Muscle of arm (tissue), 1 donor: ENCODE measurements at regions not wholly inside any gene's neighbourhood (a gene's known extent, or its start where the extent isn't known, plus 50 kb on each side); places are given as distances from the start of the nearest gene placed in this dataset.

ENCODE experiments used
- DNase-seq: peaks from one replicate; pipeline ENCODE4 v3.0.0-alpha.2; 2013

DNA sequence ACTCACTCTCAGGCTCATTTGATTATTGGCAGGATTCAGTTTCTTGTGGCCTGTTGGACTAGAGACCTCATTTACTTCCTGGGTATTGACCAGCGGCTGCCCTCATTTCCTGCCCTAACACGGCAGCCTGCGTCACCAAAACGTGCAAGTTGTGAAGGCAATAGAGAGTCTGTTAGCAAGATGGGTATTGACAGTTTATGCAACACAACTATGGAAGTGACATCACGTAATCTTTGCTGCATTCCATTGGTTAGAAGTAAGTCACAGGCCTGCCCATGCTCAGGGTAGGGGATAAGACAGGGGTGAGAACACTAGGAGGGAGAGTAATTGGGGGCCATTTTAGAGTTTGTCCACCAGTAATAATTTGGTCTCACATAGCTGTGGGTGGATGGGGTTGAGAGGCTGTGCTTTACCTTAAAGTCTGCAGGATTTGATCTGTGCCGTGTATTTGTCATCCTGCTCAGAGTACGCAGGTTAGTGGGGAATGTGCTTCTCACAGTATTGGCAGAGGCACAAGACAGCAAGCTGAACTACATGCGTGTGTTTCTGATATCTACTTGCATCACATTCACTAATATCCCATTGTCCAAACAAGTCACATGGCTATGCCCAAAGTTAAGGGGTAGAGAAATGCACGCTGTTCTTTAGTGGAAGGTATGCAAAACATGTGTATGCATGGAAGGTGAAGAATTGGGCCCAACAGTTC is 83.3 kb downstream of the EDEM1 start:
- DNase-seq, result no peak

DNA sequence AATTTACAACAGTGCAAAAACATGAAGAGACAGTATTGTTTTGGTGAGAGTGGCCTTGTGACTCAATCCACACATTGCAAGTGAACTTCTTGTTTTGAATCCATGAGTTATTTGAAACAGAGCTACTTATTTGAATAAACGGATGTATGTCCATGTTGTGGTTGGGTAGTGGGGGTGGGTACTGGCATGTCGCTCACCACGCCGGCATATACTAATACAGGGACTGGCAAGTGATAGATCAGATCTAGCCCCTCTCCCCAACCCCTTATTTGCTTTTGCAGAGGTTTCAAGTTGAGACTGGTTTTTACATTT is 83.8 kb downstream of the EDEM1 start:
- DNase-seq, result no peak

DNA sequence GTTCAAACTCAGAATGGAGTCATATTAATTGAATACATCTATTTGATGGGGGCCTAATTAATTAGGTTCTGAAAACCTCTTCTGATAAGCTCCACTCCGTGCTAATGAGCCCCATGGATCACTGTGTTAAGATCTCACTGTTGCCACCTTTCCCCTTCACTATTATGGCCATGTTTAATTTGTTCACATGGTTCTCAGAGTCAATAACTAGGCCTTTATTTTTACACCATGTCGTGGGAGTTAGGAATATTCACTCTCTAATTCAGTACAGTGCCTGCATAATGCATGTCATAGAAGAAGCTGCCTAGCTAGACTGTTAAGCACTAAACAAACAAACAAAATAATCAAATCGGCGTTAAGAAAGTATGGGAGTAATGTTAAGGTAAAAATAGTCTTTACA is 84.9 kb downstream of the EDEM1 start:
- no peak for DNase-seq

DNA sequence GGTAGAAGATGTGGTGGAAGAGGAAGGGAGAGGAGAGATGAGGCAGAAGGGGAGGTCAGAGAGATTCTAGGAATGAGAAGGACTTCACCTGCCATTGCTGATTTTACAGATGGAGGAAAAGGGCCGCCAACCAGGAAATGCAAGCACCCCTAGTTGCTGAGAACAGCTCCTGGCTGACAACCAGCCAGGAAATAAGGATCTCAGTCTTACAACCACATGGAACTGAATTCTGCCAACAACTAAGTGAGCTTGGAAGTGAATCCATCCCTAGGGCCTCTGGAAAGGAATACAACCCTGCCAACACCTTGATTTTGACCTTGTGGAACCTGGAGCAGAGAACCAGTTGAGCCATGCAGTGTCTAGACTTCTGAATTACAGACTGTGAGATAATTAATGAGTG is 86.6 kb downstream of the EDEM1 start:
- peak; percentile 54 for DNase-seq

DNA sequence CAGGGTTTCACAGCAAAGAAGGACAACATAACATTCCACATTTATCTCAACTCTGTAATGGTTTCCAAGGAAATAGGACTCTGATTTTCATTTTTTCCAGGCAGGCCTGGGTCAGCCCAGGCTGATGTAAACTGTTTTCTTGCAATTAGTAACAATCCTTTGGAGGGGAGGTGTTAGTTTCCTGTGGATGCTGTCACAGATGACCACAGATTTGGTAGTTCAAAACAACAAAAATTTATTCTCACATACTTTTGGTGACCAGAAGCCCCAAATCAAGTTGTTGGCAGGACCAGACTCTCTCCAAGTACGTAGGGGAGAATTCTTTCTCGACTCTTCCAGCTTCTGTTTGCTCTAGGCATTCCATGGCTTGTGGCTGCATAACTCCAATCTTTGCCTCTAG is 88.0 kb downstream of the EDEM1 start:
- no peak for DNase-seq

DNA sequence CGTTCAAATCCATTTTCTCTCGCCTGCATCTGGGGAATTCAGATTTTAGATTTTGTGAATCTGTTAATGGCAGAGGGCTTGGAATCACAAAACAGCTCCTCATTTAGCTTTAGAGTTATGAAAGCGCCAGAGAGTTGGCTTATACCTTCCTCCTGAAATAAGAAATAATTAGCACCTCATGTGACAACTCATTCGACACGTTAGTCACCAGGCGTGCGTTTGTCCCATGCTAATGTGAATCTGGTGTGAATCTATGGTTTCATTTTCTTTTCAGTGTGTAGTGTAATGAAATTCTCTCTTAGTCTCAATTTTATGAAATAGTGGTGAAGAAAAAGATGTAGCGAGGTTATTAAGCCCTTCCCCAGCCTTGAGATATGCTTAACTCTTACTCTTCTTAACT is 89.4 kb downstream of the EDEM1 start:
- DNase-seq, result no peak

DNA sequence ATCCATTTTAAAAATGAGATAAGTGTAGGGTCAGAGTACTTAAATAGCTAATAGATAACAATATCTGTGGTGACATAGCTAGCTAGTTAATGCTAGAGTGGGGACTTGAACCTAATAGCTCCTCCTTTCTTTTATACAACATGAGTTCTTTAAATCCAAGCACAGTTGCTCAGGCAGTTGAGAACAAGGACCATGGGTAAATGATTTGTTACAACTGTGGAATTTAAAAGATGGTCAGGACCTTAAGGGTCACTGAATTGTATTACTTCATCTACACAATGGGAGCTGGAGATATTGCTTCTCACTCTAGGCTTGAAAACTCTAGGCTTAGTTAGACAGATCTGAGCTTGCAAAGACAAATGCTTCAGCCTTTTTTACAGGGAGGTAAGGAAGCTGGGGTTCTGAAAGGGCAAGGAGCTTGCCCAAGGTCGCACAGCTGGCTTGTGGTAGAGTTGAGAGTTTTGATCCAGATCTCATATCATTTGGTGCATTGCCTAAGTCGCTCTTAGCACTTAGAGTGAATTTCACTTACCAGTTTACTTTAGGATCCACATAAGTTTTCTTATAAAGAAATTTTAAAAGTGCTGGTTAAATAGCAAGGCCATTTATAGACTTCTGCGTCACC is 90.2 kb downstream of the EDEM1 start:
- no peak for DNase-seq

DNA sequence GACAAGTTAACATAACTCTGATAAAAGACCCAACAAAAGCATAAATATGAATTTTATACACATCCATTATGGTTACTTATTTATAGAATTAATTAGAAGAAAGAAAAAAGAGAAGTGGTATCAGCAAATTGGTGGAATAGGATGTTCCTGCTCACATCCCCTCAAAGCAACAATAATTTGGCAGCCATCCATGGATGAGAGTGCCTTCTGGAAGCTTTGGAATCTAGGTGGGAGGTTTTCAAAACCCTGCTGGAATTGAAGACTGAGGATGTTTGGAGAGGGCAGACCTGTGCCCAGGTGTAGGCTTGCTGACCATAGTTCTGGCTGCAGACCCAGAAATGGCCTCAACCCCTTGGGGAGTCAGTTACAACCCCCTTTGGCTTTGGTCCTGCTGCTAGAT is 91.2 kb downstream of the EDEM1 start:
- no peak for DNase-seq

DNA sequence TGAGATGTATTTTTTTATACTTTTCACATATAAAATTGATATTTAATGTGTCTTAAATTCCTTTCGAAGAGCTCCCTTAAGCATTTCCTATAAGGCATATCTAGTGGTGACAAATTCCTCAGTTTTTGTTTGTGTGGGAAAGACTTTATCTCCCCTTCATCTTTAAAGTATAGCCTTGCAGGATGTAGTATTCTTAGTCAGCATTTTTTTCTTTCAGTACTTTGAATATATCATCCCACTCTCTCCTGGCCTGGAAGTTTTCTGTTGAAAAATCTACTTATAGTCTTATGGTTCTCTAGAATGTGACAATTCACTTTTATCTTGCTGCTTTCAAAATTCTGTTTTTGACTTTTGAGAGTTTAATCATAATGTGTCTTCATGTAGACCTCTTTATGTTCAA is 95.2 kb downstream of the EDEM1 start:
- DNase-seq, result no peak

DNA sequence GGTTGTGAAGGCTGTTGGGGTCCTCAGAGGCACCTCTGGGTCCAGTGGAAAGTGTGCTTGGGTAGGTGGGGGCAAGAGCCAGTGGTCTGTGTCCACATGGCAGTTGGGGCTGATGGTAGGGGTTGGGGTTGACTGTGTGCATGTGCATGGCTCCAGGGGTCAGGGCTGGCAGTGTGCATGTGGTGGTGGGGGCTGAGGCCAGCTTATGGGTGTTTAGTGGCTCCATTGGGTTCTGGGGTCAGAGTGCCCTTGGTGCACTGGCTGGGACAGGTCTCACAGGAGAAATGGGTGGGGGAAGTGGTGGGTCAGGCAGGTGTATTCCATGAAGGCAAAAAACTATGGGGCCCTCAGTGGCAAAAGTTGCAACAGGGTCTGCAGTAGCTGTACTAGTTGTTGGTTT is 97.9 kb downstream of the EDEM1 start:
- no peak for DNase-seq

DNA sequence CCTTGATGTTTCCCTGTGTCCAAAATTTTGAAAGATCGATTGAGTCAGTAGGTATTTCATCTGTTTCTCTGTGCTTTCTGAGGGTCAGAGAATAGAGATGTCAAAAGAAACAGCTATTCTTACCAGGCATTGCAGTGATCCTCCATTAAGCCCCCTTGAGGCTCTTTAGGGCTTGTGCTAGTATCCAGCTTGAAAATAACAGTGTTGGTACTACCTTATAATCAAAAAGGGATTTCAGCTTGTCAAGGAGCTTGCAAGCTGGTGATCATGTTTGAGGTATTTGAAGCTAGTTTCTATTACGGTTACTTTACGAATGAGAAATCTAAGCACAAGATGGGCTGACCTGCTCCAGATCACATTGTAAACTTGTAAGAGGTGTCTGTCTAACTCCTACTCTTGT is 103.4 kb downstream of the EDEM1 start:
- DNase-seq, result no peak

DNA sequence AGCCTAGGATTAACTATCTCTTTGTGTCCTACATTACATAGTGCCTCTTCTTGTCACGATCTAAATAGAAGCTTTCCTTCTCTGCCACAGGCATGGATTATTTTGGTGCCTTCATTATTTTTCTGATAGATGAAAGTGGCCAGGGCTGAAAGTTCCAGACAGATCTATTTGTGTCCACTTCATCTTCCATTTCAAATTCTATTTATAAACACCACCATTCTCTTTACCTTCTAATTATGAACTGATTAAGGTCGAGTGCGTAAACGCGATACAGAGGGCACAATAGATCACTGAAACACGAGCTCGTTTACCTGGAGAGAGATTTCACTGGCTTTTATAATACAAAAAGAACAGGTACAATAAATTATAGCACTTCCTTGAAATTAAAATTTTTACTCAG is 105.0 kb downstream of the EDEM1 start:
- DNase-seq, result no peak

DNA sequence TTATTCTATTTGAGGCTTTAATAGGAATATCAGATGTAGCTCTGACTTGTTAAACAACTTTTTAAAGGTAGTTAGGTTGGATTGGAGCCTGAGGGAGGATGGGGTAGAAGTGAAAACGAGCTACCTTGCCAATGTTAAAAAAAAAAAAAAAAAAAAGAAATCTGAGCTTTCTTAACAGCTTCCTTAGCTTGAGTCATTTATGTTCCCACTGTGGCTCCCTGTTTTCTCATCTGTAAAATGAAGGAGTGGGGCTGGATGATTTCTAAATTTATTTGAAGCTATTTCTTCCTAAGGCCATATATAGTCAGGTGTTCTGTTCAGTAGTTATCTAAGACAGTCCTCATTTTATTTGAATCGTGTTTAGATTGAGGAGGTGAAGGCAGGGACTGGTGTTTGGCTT is 105.7 kb downstream of the EDEM1 start:
- no peak for DNase-seq

DNA sequence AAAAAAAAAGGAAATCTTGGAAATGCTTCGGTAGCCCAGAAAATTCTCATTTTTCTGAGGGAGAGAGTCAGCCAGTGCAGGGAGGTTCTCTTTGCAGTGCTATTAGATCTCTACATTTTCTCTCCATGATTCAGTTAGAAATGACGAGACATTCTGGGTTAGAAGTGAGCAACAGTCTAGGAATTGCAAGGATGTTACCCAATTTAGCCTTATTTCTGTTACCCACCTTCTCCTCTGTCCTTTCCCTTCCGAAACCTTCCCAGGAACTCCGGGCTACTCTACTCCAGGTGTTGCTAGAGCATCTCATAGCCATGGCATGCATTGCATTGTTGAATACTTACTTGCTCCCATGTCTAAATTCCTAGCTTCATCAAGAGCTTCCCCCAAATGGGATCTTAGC is 106.8 kb downstream of the EDEM1 start:
- no peak for DNase-seq

DNA sequence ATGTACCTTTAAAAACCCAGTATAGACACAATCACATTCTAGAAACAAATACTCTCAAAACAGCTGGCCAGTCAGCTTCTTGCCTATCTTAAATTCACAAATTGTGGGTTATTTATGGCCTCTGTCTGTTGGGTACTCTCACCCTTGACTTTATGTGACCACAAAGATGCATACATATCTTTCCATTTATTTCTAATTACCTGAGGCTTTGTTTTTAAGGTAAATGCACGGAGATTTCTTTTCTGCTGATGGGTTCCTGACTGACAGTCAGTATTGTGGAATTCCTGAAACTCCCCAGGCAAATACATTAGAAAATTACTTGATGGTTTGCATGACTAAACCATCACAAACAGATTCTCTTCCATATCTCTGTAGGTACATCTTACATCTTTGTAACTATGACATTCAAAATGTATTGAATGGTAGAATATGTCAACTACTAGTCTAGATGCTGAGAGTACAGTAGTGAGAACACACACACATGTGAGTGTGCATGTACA is 107.7 kb downstream of the EDEM1 start:
- DNase-seq, result no peak

DNA sequence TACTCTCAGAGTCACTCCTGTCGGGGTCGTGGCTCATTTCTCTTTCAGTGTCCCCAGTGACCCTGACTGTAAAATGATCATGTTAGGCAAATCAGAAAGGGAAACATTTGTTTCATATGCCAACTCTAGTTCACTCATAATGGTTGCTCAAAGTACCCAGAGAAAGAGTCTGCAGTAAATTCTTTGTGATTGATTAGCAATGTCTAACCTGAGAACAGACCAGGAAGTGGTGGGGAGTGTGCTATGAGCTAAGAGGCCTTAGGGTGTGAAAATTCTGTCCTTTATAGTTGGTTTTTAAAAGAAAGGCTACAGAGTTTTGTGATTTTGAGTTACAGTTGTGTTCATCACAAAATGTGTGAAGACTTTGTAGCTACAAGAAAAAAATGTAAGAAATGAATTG is 108.9 kb downstream of the EDEM1 start:
- no peak for DNase-seq

DNA sequence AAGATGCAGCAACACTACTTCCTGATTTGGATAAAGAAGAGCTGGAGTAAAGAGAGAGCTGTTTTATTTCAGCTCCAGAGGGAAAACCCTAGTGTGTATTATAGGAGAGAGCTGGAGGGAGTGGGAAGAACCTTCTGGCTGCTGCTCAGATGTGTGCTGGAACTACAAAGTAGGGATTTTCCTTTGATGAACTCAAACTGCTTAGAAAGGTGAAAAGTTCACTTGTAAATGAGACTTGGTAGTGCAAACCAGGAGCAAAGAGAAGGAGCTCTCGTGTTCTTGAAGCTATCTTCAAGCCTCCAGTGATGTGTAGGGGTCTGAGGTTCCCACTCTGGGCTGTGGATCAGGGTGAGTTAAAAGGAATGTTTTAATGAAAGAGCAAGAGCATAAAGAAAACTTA is 110.4 kb downstream of the EDEM1 start:
- DNase-seq, result no peak

DNA sequence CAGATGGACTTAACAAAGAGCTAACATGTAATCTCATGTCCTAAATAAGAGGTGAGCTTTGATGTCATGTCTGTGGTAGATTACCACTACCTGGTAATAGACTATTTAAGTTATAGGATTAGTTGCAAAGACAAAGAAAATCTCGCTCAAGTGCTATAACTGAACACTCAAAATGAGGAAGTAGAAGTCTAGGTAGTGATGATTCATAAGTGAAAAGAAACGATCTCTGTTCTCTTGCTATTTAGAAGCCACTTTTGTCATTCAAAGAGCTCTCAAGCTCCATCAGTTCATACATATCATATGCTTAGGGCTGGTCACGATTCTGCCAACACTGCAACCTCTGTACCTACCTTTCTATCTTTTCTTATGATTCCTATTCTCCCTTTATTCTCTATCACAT is 110.9 kb downstream of the EDEM1 start:
- DNase-seq, result no peak

DNA sequence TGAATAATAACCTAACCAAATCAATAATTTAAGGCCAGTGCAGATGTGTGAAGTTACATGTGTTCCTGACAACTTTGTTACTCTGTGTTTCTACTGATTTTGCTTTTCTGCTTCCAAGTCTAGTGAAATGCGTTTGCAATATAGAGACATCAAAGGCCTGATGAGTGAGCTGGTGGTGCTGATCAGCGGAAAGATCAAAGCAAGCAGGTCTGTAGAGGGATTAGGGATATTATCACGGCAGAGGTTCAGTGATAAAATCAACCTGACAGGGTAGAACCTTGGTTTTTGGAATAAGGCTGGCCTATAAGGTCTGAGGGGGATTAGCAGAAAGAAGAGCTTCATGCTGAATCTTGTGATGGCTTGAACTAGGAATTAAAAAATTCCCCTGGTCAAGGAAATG is 111.7 kb downstream of the EDEM1 start:
- no peak for DNase-seq

DNA sequence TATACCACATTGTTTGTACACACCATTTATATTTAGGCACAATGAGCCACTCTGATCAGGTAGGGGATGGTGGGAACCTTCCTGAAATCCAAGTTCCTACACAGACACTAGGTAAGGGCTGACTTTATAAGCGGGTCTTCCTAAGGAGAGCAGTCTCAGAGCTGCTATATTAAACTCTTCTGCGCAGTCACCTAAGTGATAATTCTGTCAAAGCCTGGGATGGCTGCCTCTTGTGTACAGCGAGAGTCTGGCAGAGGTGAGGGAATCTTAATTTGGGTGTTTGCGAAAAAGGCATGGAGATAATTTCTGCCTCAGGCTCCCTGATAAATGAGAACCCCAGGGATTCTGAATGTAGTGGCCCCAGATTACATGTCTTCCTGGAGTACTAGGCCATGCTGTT is 113.1 kb downstream of the EDEM1 start:
- no peak for DNase-seq

DNA sequence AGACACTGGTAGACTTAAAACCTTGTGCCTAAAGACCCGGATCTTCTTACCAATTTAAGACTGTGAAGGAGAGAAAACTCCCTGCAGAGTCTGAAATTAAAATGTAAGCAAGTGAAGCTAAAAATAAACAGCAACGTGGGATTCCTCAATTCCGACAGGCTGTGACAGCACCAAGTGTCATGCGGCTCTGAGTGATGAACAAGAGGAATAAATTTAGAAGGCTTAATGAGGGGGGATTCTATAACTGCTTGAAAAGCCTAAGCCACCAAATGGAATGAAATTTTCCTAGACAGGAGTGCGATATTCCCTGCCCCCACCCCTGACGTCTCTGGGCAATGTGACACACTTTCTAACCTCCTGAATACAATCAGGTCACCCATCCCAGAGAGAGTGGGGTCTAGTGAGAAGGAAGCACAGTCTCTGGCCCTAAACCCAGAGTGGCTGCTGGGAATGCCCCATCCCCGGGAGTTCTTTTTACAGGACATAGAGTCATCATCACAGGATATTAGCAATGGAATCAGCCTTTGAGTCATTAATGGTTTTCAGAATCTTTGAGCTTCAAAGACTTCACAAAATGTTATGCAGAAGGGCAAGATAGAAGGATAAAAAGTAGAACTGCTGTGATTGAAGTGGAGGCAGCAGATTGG is 114.3 kb downstream of the EDEM1 start:
- DNase-seq, result no peak

DNA sequence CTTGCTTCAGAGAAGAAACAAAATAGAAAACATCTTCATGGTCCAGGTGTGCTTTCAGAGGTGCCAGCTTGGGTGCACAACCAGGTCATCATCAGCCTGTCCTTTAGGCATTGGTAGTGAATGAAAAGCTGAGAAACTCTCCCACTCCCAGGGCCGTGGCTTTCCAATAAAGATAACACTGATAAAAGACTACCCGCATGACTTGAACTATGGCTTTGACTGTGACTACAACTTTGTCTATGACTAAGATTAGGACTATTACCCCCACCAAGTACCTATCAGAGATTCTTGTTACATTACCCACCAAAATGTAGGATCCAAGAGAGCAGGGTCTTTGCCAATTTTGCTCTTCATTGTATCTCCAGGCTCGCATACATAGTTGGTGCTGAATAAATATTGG is 115.2 kb downstream of the EDEM1 start:
- no peak for DNase-seq

DNA sequence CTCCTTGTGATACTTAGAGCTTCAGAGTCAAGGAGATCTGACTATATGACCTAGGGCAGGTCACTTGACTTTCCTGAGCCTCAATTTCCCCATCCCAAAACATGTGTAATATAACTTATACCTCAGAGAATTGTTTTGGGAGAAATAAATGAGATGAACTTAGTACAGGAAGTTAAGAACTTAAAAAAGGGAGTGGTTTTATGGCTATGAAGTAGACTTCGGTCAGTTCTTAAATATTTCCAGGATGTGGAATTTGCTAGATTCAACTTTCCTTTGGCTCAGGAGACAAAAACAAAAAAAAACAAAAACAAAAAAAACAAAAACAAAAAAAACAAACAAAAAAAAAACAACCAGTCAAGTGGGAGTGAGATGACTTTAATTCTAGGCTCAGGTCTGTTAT is 116.7 kb downstream of the EDEM1 start:
- no peak for DNase-seq
